Stimulated activated CD4-positive, alpha-beta T cell treated with anti-CD3 and anti-CD28 coated beads, Interleukin-12 subunit alpha, Interleukin-12 subunit beta, amount 100 ng/mL, for 4 hours (primary cell): ENCODE measurements at regions not wholly inside any gene's neighbourhood (a gene's known extent, or its start where the extent isn't known, plus 50 kb on each side); places are given as distances from the start of the nearest gene placed in this dataset.

Source experiments
- DNase-seq: peaks from one replicate; pipeline ENCODE4 v3.0.0-alpha.2; 2020

DNA sequence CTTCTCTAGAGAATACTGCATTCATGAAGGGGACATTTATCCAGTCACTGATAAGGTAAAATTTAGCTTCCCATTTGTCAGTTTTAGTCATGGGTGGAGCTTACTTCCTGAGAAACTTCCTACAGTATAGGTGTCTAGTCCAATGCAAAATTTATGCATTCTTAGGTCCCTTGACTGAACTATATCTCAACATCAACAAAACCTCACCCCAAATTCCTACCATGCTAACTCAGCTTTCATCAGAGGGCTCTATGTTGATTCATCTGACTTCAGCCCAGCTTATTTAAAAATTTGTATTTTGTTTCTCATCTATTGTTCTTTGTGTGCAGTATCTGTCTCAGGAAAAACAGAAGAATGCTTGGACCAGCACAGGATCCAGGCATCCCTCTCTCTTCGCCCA, 296.4 kb upstream of the ACVR2A start:
- no peak for DNase-seq

DNA sequence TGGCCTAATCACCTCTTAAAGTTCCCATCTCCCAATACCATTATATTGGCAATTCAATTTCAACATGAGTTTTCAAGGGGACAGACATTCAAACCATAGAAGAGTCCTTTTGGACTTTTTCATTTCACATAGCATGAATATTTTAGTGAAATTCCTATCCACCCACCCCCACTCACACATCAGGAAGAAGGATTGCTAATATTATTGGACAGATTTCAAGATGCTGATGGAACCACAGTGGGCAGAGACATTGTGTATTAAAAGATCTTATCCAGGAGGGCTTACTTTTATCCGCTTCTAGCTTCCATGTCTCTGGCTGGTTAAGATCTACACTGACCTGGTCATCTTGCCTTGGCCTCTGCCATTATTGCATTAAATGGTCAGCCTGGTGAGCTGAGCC, 297.4 kb upstream of the ACVR2A start:
- DNase-seq = no peak

DNA sequence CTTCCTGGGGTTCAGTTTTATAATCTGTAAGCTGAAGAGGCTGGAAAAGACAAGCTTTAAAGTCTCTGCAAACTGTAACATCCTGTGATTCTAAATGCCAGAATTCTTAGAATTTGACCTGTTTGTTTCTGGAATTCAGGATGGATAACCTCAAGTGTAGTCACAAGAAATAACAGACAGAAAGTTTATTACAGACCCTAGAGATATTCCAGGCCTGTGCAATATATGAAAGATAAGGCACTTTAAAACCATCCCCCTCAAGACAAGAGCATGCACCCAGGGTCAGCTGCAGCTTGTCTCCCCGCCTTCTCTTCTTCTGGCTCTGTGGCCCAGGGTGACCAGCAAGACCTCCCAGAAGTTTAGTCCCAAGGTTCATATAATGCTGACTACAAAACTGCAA, 298.7 kb upstream of the ACVR2A start:
- no peak for DNase-seq

DNA sequence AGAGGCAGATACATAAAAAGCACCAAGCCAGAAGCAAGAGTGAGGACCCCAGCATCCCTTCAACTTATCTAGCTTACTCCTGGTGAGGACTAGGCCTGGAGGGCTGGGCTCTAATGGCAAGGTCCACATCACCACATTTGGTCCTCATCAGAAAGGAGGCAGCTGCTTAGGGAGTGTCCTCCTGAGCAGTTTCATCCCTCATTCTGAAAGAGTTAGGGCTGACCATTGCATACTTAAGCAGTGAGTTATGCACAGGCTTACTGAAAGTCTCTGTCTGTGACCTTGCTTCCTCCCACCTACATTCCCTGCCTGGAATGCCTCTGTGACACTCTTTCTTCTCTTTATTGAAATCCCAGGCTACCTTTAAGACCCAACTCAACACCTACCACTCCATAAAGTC, 301.8 kb upstream of the ACVR2A start:
- no peak for DNase-seq

DNA sequence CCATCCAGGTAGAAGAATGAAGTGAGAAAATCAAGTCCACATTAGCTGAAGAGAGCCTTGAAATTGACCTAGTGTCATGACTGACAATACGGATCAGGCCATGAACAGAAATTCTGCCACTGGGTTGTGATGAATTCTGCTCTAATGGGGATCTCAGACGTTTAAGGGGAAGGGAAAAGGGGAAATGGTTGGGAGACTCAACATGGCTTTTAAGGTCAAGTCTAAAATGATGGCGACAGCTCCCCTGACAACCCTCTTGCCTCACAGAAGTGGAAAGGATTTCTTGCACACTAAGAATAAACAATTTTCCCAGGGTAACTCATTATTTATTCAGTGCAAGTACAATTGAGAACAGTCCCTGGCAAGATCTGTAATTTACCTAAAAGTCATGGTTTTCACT, 302.5 kb upstream of the ACVR2A start:
- no peak for DNase-seq

DNA sequence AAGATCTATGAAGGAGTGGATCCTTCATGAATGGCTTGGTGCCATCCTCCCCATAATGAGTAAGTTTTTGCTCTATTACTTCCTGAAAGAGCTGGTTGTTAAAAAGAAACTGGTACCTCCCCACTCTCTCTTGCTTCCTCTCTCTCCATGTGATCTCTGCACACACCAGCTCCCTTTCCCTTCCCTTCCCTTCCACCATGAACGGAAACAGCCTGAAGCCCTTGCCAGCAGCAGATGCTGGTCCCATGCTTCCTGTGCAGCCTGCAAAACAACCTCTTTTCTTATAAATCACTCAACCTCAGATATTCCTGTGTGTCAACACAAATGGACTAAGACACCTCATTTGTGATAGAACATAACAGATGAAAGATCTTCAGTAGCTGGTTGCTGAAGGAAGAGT, 303.5 kb upstream of the ACVR2A start:
- no peak for DNase-seq

DNA sequence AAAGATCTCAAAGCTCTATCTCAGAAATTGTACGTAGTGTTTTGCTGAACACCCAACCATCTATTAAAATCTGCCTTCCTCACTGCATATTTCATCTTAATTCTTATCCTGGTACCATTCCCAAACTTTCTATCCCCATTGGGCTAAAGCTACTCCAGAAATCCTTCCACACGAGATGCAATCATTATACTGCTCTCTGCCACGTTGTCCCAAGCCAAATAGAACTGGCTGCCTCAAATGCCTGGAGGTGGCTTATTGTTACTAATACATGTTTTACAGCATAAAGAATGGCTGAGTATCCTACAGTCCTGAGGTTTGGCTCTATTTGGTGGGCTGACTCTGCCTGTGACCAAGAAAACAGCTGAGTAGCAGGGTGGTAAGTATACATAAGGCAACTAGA, 306.0 kb upstream of the ACVR2A start:
- no peak for DNase-seq

DNA sequence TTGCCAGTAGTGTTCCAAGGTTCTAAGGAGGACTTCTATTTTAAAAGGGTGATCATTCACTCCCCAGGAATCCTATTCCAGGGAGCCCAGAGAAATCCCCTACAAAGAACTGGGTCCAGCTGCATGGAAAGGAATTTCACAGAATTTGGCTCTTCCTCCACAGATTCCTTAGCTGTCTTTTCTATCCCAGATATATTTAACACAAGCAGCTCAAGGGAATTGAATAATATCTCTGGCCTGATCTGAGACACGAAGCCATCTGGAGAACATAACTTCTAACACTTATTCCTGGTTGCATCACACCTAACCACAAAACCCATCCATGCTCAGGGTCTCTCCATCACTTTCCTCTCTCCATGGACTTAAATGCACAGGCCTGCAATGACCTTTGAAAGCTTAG, 306.7 kb upstream of the ACVR2A start:
- DNase-seq = no peak

DNA sequence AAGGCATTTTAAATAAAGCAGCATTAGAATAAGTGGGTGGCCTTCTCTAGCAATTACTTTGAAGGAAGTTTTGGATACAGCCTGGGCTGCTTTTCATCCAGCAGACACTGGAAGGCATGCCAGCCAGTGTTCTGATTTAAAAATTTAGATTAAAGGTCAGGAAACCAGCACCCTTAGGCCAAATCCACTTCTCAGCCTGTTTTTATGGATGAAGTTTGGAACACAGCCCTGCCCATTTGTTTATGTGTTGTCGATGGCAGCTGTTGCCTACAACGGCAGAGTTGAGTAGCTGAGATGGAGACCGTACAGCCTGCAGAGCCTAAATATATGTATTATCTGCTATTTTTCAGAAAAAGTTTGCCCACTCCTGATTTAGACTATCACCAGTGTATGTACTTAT, 313.6 kb upstream of the ACVR2A start:
- no peak for DNase-seq

DNA sequence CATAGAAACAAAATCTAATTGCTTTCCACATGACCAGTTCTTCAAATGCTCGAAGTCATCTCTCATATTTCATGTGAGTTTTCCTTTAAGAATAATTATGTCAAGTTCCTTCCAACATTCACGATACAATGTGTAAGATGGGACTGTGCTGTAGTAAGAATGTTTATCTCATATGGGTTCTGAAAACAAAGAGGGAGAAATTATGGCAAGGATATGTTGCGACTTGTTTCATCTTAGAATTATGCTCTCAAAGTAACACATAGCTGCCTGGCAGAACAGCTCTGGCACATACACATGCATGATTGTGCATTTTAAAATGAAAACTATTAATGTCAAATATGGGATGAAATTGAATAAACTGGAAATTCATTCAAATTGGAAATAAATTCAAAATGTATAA, 314.8 kb upstream of the ACVR2A start:
- DNase-seq = no peak

DNA sequence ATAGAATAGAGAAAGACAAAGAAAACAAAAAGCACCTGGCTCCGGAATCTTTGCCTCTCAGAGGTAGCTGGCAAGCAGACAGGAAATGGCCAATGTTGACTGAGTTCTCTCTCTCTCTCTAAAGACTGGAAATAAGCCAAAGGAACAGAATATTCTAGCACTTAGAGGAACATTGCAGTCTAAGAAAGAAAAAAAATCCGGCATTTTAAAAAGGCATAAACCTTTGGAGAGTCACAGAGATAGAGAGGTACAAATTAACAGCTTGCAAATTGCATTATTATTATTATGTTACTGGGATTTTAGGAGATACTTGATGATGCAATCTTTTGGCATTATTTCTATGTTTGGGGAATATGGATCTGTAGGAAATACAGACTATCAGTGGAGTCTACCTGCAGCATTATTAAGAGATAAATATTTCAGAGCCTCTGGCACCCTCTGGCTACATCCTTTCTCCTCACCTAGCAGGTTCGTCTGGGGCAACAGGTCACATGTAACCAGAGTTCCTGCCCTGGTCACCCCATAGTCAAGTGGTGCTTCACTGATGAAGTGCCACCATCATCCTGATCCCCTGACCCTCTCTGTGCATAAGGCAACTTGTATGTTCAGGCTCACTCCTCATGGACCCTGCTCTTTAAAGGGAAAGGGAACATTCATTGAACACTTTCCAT, 318.9 kb upstream of the ACVR2A start:
- DNase-seq = no peak

DNA sequence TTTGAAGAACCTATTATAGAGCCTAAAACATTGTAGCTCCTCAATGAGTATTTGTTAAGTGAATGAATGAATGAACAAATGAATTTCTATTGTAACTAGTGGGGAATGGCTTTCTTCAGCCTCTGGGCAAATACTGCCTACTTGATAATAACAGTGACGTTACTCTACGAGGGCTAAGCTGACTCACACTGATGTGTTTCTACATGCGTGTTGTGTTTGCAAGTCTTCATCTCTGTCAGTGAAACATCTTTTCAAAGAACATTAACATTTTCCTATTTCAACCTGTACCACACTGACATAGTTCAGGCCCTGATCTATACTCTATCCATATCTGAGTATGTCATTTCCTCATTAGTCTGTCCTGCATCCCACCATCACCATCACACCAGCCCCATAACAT, 319.9 kb upstream of the ACVR2A start:
- no peak for DNase-seq

DNA sequence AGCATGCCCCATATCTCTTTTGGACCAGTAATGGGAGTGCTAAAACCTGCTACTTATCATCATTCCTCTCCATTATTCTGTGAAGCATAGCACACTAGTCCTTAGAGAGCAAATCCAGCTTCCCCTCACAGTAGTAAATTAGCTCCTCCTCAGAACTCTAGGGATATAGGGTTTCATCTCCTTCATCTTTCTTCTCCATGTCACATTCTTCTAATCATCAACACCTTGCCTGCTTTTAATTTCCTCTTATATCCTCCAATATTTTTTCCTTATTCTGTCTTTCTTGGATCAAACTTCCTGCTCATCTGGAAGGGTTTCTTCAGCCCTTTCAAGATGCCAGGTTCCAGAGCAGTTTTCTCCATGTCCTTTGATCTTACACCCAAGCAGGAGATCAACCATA, 321.4 kb upstream of the ACVR2A start:
- DNase-seq = no peak

DNA sequence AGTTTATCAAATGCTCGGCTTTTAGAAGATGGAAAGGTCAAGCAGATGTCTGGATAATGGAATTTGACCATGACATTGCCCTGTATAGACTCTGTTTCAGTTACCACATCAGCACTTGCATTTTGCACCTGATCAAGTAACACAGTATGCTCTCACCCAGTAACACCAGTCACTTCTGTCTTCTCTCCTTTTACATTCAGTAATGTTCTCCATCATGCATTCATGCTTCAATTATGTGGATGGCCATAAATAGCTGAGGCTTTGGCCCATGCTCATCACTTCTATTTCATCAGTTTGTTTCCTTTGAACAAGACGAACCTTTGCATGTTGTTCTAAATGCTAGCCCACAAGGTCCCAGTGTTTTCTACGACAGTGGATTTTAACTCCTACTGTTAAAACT, 322.9 kb upstream of the ACVR2A start:
- no peak for DNase-seq

DNA sequence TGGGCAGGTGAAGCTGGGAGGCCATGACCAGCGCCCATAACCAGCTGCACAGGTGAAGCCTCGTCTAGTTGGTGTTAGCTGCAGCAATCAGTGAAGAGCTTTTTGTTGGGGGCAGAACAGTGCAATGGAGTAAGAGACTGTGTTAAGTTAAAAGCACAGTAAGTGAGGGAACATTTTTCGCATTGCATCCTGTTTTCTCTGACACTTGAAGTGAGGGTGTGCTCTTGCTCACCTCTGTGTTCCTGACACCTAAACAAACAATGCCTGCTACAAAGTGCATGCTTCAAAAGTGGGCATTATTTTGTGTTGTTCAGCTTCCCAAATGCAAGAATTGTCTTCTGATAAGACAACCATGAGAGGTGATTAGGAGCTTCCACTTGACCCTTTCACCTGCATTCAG, 324.0 kb upstream of the ACVR2A start:
- DNase-seq = no peak

DNA sequence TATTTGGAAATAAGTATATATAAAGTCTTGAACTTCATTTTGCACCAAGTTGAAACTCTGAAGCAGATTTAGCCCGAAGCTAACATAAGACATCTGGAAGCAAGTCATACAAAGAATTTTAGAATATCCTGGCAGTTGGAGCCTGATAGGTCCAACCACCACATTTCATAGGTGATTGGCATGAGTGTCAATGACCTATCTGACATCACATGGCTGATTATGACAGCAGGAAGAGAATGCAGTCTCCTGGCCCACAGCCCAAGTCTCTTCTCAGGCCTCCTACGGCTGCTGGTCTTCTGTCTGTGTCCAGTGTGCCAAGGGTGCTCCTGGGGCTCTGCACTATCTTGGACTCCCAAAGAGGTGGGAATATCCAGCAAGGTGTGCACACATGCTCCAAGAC, 325.7 kb upstream of the ACVR2A start:
- no peak for DNase-seq

DNA sequence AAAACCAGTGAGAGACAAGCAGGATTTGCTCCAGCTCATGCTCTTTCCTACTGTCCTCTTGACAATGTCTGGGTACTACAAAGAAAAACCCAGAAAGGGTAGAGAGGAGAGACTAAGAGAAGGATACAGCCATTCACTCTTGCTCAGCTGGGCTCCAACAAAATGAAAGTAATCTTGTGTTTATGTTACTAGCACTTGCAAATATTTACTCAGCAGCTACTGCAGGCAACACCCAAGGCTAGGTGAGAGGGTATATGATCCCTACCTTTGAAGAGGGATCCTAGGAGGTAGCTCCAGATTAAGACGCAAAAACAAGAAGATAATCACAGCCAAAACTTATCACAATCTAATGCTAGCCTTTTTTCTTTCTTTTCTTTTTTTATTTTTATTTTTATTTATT, 329.6 kb upstream of the ACVR2A start:
- no peak for DNase-seq

DNA sequence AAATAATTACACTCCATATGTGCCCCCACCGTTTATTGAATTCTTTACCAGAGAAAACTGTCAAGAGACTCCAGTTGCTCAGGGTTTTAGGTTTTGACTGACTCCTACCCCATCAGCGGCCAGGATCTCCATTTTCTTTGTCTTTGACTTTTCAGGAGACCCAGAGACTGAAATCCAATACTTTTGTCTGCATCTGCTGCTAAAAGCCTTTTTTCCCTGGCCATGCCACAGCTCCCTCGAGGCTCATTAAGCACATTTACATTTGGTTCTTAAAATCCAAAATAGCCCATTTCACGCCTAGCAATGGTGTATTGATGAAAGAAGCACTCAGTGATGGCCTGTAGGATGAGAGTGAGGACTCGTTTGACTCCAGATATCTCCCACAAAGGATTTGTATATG, 332.6 kb upstream of the ACVR2A start:
- no peak for DNase-seq

DNA sequence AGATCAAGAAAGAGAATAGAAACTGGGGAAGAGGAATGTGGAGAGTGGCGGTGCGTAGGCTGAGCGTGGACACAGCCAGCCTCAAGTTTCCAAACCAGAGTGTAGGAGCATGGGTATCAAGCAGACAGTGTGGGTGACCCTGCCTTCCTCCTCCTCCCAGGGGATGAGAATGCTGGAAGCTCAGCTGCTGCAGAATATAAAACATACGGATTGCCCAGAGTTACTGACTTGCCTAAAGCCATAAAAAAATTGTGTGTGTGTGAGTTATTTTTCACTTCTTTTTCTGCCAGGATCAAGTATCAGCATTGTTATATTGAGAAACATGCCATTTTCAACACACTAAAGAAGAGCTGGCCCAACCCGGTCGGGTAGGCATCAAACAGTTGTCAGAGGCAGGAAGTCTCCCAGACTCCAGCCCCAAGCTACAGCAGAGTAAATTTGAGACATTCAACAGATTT, 333.3 kb upstream of the ACVR2A start:
- DNase-seq = no peak

DNA sequence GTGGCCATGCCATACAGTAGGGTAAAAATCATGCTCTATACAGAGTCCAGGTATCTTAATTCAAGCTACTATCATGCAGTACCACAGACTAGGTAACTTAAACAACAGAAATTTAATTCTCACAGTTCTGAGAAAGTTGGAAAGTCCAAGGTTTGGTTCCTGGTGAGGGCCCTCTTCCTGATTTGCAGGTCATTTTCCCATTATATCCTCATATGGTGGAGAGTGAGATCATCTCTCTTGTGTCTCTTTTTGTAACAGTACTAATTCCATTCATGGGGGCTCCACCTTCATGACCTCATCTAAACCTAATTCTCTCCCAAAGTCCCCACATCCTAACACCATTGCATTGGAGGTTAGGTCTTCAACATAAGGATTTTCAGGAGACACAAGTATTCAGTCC, 335.0 kb upstream of the ACVR2A start:
- no peak for DNase-seq

DNA sequence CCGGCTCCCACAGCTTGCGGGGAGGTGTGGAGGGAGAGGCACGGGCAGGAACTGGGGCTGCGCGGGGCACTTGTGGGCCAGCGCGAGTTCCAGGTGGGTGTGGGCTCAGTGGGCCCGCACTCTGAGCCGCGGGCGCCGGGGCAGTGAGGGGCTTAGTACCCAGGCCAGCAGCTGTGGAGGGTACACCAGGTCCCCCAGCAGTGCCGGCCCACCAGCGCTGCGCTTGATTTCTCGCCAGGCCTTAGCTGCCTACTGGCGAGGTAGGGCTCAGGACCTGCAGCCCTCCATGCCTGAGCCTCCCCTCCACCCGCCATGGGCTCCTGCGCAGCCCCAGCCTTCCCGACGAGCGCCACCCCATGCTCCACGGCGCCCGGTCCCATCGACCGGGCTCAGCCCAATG, 337.9 kb upstream of the ACVR2A start:
- DNase-seq = no peak

DNA sequence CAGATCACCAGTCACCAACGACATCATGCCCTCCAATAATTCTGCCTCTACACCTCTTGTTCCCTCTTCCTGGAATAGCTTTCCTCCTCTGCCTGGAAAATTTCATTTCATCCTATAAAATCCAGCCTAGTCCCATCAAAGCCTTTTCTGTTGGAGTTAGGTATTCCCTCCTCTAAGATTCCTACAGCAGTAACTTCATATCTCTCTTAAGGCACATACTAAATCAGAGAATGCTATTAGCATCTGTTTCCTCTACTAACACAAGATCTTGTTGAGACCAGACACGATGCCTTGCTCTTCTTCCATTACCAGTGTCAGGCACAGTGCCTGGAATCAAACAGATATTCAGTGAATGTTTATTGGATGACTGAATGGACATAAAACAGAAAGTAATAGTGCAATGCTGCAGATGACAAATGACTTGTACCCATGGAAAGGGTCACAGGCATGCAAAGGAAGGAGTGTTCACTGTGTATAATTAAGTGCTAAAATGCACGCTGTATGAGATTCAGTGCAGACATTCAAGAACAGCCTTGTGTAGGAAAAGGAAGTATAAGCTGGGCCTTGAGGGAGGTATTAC, 342.0 kb upstream of the ACVR2A start:
- DNase-seq = no peak

DNA sequence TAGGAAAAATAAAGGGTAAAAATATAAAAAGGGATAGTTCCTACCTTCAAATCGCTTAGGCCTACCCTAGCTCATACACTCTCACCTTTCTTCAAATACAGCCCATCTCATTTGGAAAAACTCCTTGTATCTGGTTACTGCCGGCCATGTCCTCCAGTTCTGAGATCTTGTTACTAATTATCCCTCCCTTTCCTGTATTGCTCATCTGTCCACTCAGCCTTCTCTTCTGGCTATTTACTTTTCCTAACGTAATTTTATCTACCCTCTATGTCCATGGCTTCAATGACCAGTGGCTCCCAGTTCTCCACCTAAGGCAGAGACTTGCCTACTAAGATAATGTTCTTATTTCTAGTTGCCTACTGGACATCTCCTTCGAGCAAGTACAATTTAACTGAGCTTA, 342.9 kb upstream of the ACVR2A start:
- DNase-seq = no peak

DNA sequence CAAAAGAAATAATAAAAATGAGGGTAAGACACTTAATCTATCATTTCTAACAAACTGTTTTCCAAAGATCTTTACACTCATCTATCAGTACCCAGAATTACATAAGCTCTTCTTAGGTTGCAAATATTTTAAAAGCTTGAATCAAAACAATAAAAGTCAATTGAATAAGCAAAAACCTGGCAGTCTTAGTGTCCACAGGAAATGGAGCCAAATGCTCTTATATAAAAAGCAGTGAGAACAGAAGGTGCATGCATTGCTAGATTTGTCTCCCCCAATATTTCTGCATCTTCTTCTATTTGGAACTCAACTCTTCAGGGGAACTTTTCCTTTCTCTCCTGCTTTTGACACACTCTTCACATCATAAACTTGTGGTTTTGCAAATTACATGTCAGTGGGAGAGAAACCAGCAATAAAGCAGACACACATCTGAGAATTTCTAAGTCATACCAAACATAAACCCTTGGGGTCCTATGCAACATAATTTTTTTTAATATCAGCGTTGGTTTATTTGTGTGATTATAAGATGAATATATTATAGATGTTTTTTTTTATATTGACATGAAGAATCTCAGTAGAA, 343.9 kb upstream of the ACVR2A start:
- DNase-seq = no peak

DNA sequence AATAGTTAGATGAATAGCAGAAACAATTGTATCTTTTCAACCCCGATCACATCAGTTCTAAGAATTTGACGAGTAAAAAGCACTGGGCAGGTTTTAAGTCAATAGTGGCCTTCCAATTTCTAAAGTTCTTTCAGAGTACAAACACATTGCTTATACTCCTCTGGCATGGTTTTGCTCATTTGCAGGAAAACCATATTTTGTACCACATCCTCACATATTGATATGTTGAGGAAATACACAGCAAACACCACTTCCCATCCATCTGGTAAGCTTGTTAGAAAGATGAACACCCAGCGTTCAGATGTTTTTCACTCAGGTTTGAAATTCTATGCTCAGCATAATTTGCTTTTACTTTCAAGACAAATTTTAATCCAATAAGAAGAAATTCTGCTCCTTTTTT, 344.6 kb upstream of the ACVR2A start:
- no peak for DNase-seq
